ENCODE measurements at regions not wholly inside any gene's neighbourhood (a gene's known extent, or its start where the extent isn't known, plus 50 kb on each side); places are given as distances from the start of the nearest gene placed in this dataset.

GRCh38 chr1:57879700-57880099 lies 455.8 kb upstream of the DAB1 start:
- TF ChIP-seq, protein P1, sequence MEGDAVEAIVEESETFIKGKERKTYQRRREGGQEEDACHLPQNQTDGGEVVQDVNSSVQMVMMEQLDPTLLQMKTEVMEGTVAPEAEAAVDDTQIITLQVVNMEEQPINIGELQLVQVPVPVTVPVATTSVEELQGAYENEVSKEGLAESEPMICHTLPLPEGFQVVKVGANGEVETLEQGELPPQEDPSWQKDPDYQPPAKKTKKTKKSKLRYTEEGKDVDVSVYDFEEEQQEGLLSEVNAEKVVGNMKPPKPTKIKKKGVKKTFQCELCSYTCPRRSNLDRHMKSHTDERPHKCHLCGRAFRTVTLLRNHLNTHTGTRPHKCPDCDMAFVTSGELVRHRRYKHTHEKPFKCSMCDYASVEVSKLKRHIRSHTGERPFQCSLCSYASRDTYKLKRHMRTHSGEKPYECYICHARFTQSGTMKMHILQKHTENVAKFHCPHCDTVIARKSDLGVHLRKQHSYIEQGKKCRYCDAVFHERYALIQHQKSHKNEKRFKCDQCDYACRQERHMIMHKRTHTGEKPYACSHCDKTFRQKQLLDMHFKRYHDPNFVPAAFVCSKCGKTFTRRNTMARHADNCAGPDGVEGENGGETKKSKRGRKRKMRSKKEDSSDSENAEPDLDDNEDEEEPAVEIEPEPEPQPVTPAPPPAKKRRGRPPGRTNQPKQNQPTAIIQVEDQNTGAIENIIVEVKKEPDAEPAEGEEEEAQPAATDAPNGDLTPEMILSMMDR (IDR thresholded peaks at IDR 0.05; ENCODE audit: borderline replicate concordance, extremely low read depth, low read length, poor library complexity, severe bottlenecking), result no peak
- no peak for TF ChIP-seq EZH2 (IDR thresholded peaks at IDR 0.05; ENCODE audit: borderline replicate concordance, low read depth, low read length, severe bottlenecking)

All from DND-41 (cell line).